K562 (cell line): ENCODE measurements at regions not wholly inside any gene's neighbourhood (a gene's known extent, or its start where the extent isn't known, plus 50 kb on each side); places are given as distances from the start of the nearest gene placed in this dataset.

Experiments used
- CC2D1A ChIP-seq: fragments of 450-650 bp; IDR thresholded peaks from 2 replicates; pipeline ENCODE4 v1.6.1; 2017; ENCODE audit warnings: mild to moderate bottlenecking
- CEBPB ChIP-seq: fragments of 450-650 bp; IDR thresholded peaks from 2 replicates; pipeline ENCODE4 v1.6.1; 2016; ENCODE audit warnings: missing genetic modification characterization, missing compliant biosample characterization
- CHD2 ChIP-seq: IDR thresholded peaks from 2 replicates; pipeline ENCODE4 v1.6.1; 2011; ENCODE audit warnings: low read depth, low read length
- COPS2 ChIP-seq: fragments of 450-650 bp; conservative IDR thresholded peaks from 2 replicates; pipeline ENCODE4 v1.6.1; 2016; ENCODE audit warnings: mild to moderate bottlenecking, moderate library complexity
- ESRRB ChIP-seq: fragments of 250-450 bp; sonication (Bioruptor Pico); IDR thresholded peaks from 2 replicates; pipeline ENCODE4 v1.5.0; 2020; ENCODE audit warnings: mild to moderate bottlenecking, moderate library complexity, borderline replicate concordance
- GABPA ChIP-seq: fragments of 200-800 bp; sonication (Bioruptor generic); conservative IDR thresholded peaks from 2 replicates; pipeline ENCODE4 v1.6.1; 2016; ENCODE audit warnings: low read depth, missing genetic modification characterization, missing compliant biosample characterization
- HMG20A ChIP-seq: fragments of 450-650 bp; formaldehyde crosslinking; conservative IDR thresholded peaks from 2 replicates; pipeline ENCODE4 v1.4.0; 2020; ENCODE audit warnings: mild to moderate bottlenecking, mixed read lengths
- IRF2 ChIP-seq: sonication (generic); formaldehyde crosslinking; IDR thresholded peaks from 2 replicates; pipeline ENCODE4 v1.8.1; 2022; ENCODE audit warnings: mild to moderate bottlenecking, missing genetic modification reagents
- LARP7 ChIP-seq: fragments of 450-650 bp; IDR thresholded peaks from 2 replicates; pipeline ENCODE4 v1.6.1; 2016
- NONO ChIP-seq, 2 experiments: fragments of 200-400 bp in 1 of 2; fragments of 450-650 bp in 1 of 2; formaldehyde crosslinking in 1 of 2; IDR thresholded peaks; 2 replicates each; pipeline ENCODE4 v1.6.1; 2017; ENCODE audit warnings: low read depth in 2 of 2, mild to moderate bottlenecking in 2 of 2, moderate library complexity in 2 of 2, low read length in 1 of 2
- NR2F6 ChIP-seq: fragments of 450-650 bp; formaldehyde crosslinking; IDR thresholded peaks from 2 replicates; pipeline ENCODE4 v1.4.0; 2020; ENCODE audit warnings: mild to moderate bottlenecking
- RFX1 ChIP-seq: fragments of 450-650 bp; IDR thresholded peaks from 2 replicates; pipeline ENCODE4 v1.6.1; 2016; ENCODE audit warnings: mild to moderate bottlenecking, moderate library complexity
- SRSF9 ChIP-seq: fragments of 200-400 bp; formaldehyde crosslinking; IDR thresholded peaks from 2 replicates; pipeline ENCODE4 v1.6.1; 2017; ENCODE audit warnings: low read depth, low read length, borderline replicate concordance
- STAG1 ChIP-seq: sonication (generic); formaldehyde crosslinking; IDR thresholded peaks from 2 replicates; pipeline ENCODE4 v1.5.0; 2020; ENCODE audit warnings: missing genetic modification reagents, borderline replicate concordance
- TOE1 ChIP-seq, 2 experiments: fragments of 450-650 bp in 1 of 2; sonication (generic) in 1 of 2; formaldehyde crosslinking in 1 of 2; IDR thresholded peaks; 2 replicates each; pipeline versions ENCODE4 v1.7.1 to v1.8.0; 2016 to 2022; ENCODE audit warnings: borderline replicate concordance in 2 of 2, mild to moderate bottlenecking in 2 of 2, antibody characterized with exemption in 1 of 2, inconsistent platforms in 1 of 2, low read depth in 1 of 2, missing genetic modification reagents in 1 of 2, moderate library complexity in 1 of 2
- XRCC4 ChIP-seq: IDR thresholded peaks from one replicate; pipeline ENCODE4 v1.6.1; 2011; ENCODE audit not compliant: insufficient read depth, insufficient read length; ENCODE audit errors: extremely low read depth
- ZC3H8 ChIP-seq: fragments of 450-650 bp; IDR thresholded peaks from 2 replicates; pipeline ENCODE4 v1.6.1; 2017
- ZKSCAN1 ChIP-seq: fragments of 150-350 bp; IDR thresholded peaks from 2 replicates; pipeline ENCODE4 v1.6.1; 2016; ENCODE audit warnings: low read depth, low read length
- ZNF57 ChIP-seq: fragments of 450-650 bp; formaldehyde crosslinking; IDR thresholded peaks from 2 replicates; pipeline ENCODE4 v1.4.0; 2020; ENCODE audit warnings: mild to moderate bottlenecking, moderate library complexity
- TF ChIP-seq, protein P1 (sequence below): sonication (generic); formaldehyde crosslinking; IDR thresholded peaks from 2 replicates; pipeline ENCODE4 v1.8.0; 2022; ENCODE audit warnings: mild to moderate bottlenecking, missing genetic modification reagents
- TF ChIP-seq, protein P2 (sequence below): fragments of 450-650 bp; IDR thresholded peaks from 2 replicates; pipeline ENCODE4 v1.6.1; 2016; ENCODE audit warnings: low read depth
- TF ChIP-seq, protein P3 (sequence below): sonication (generic); formaldehyde crosslinking; IDR thresholded peaks from 2 replicates; pipeline ENCODE4 v1.5.0; 2020; ENCODE audit warnings: missing genetic modification reagents

DNA sequence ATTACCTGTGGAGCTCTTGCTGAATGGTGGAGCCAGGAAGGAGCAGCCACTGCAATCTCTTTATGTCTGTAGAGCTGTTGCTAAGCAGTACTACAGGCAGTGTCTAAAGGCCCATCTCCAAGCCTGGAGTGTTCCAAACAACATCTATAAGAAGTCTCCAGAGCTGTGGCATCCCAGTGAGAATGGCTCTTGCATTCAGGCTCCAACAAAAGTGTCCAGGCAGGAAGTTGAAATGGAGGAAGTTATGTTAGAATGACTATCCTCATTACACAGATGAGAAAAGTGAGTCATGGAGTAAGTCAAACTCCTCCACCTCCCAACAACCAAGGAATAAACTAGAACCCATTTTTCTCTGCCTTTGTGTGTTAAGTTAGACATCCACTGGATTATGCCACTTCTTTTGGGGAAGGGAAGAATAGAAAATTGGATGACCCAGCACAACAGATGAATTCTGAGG, 288.5 kb upstream of the STXBP5 start (continued):
- TF ChIP-seq ESRRB (CRISPR knock-in tag) (no peak), NONO (IDR thresholded peaks at IDR 0.05; ENCODE audit: low read depth in 2 of 2, low read length in 1 of 2) (no peak), XRCC4 (no peak), CEBPB (0 out of 2 replicates have a peak, but pooled peaks have one; percentile 16), ZKSCAN1 (no peak), HMG20A (no peak), LARP7 (no peak), CC2D1A (no peak), GABPA (tag) (no peak; the same call in 1 of the 2 replicates), NR2F6 (CRISPR knock-in tag) (0 out of 2 replicates have a peak, but pooled peaks have one; percentile 26), ZC3H8 (no peak), ZNF57 (CRISPR knock-in tag) (peak; percentile 78; the same call in 1 of the 2 replicates), TOE1 (IDR thresholded peaks at IDR 0.05; ENCODE audit: borderline replicate concordance) (no peak), TOE1 (CRISPR knock-in tag; IDR thresholded peaks at IDR 0.05; ENCODE audit: borderline replicate concordance, low read depth) (no peak), SRSF9 (no peak), RFX1 (peak; percentile 23), IRF2 (CRISPR knock-in tag) (no peak), STAG1 (CRISPR knock-in tag) (no peak), CHD2 (no peak), COPS2 (no peak)
- TF ChIP-seq, protein P1, sequence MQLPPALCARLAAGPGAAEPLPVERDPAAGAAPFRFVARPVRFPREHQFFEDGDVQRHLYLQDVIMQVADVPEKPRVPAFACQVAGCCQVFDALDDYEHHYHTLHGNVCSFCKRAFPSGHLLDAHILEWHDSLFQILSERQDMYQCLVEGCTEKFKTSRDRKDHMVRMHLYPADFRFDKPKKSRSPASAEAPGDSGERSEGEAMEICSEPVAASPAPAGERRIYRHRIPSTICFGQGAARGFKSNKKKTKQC, result no peak
- TF ChIP-seq, protein P2, sequence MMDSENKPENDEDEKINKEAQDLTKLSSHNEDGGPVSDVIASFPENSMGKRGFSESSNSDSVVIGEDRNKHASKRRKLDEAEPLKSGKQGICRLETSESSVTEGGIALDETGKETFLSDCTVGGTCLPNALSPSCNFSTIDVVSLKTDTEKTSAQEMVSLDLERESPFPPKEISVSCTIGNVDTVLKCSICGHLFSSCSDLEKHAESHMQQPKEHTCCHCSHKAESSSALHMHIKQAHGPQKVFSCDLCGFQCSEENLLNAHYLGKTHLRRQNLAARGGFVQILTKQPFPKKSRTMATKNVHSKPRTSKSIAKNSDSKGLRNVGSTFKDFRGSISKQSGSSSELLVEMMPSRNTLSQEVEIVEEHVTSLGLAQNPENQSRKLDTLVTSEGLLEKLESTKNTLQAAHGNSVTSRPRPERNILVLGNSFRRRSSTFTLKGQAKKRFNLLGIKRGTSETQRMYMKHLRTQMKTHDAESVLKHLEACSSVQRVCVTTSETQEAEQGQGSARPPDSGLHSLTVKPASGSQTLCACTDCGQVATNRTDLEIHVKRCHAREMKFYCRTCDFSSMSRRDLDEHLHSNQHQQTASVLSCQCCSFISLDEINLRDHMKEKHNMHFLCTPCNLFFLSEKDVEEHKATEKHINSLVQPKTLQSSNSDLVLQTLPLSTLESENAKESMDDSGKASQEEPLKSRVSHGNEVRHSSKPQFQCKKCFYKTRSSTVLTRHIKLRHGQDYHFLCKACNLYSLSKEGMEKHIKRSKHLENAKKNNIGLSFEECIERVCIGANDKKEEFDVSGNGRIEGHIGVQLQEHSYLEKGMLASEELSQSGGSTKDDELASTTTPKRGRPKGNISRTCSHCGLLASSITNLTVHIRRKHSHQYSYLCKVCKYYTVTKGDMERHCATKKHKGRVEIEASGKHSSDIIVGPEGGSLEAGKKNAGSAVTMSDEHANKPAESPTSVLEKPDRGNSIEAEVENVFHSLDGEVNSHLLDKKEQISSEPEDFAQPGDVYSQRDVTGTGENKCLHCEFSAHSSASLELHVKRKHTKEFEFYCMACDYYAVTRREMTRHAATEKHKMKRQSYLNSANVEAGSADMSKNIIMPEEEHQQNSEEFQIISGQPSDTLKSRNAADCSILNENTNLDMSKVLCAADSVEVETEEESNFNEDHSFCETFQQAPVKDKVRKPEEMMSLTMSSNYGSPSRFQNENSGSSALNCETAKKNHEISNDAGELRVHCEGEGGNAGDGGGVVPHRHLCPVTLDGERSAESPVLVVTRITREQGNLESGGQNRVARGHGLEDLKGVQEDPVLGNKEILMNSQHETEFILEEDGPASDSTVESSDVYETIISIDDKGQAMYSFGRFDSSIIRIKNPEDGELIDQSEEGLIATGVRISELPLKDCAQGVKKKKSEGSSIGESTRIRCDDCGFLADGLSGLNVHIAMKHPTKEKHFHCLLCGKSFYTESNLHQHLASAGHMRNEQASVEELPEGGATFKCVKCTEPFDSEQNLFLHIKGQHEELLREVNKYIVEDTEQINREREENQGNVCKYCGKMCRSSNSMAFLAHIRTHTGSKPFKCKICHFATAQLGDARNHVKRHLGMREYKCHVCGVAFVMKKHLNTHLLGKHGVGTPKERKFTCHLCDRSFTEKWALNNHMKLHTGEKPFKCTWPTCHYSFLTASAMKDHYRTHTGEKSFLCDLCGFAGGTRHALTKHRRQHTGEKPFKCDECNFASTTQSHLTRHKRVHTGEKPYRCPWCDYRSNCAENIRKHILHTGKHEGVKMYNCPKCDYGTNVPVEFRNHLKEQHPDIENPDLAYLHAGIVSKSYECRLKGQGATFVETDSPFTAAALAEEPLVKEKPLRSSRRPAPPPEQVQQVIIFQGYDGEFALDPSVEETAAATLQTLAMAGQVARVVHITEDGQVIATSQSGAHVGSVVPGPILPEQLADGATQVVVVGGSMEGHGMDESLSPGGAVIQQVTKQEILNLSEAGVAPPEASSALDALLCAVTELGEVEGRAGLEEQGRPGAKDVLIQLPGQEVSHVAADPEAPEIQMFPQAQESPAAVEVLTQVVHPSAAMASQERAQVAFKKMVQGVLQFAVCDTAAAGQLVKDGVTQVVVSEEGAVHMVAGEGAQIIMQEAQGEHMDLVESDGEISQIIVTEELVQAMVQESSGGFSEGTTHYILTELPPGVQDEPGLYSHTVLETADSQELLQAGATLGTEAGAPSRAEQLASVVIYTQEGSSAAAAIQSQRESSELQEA, result no peak
- TF ChIP-seq, protein P3, sequence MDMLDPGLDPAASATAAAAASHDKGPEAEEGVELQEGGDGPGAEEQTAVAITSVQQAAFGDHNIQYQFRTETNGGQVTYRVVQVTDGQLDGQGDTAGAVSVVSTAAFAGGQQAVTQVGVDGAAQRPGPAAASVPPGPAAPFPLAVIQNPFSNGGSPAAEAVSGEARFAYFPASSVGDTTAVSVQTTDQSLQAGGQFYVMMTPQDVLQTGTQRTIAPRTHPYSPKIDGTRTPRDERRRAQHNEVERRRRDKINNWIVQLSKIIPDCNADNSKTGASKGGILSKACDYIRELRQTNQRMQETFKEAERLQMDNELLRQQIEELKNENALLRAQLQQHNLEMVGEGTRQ (CRISPR knock-in tag), result no peak
